ENCODE measurements at regions not wholly inside any gene's neighbourhood (a gene's known extent, or its start where the extent isn't known, plus 50 kb on each side); places are given as distances from the start of the nearest gene placed in this dataset.
"Not testable (repeated sequence)": the region's sequence is repeated elsewhere in the genome, so short reads cannot be mapped to it uniquely, and the experiment has no call there.

DNA sequence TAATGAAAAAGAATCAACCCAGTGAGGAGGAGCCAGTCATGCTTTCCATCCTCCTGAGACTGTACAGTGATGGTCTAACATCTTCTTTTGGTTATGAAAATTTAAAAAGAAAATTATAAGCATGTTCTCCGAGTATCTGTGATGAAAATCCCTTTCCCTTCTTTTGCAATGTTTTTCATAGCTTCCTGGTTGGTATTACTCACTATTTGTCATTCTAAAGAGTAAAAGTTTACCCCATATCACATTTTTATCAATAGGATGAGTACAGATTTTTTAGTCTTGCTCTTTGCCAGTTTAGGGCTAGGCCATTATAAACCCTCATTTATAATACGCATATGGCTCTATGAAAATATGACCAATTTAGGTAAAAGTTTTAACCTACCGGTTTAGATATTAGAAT is 564.1 kb downstream of the SUCLG1 start:
- intact Hi-C loops (cut with micrococcal nuclease; ENCODE audit: unreplicated experiment): no loop called here
- no peak for TF ChIP-seq POLR2AphosphoS5 (IDR thresholded peaks at IDR 0.05; ENCODE audit: low read depth, low read length)
- Histone ChIP-seq H3K4me3 (ENCODE audit: low read depth in 2 of 2, low read length in 2 of 2) (no peak overlapping the region), H3K36me3 (ENCODE audit: control insufficient read depth, insufficient read depth, low read length) (no peaks in the 10 kb centered on the region), H3K27me3 (ENCODE audit: control insufficient read depth, insufficient read depth, low read length) (no peaks in the 10 kb centered on the region), H3K27ac (ENCODE audit: low read length) (no peak overlapping the region), H3K4me1 (ENCODE audit: control insufficient read depth, insufficient read depth, low read length) (no peaks in the 10 kb centered on the region), H3K9me3 (ENCODE audit: control insufficient read depth, insufficient read depth, low read depth, low read length) (no peaks in the 10 kb centered on the region)
- no TSS peak for BruUV-seq (replicated peaks)
- ATAC-seq: no peak
- DNase-seq (ENCODE audit: low read depth, low spot score): no peak
- POLR2A ChIA-PET: no interaction called here
- CTCF ChIA-PET: no interaction called here
- in situ Hi-C loops (cut with HindIII; ENCODE audit: low pct_unique_long_range_greater_than_20kb, low sequenced_read_pairs): no loop called here

DNA sequence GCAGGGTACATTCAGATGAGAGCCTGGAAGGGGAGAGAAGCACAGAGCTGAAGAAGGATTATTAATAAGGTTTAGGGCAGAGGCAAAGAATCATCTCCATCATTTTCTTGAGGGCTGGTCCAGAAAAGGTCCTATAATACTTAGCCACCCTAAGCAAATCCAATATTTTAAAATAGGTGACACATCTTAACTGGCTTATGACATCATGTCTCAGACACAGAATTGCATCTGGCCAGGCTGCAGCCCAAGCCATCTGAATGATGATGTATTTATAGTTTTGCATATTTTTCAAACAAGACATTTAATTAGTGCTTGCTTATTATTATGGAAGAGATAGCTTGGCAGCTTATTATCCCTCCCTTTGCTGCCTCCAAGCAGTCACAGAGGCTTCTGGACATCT is 571.3 kb downstream of the SUCLG1 start:
- no TSS peak for BruUV-seq (replicated peaks)
- ATAC-seq: no peak
- in situ Hi-C loops (cut with HindIII; ENCODE audit: low pct_unique_long_range_greater_than_20kb, low sequenced_read_pairs): no loop called here
- H3K4me1 ChIP-seq (ENCODE audit: control insufficient read depth, insufficient read depth, low read length): no peaks in the 10 kb centered on the region
- no peak for DNase-seq (ENCODE audit: low read depth, low spot score)
- no peak overlapping the region for H3K4me3 ChIP-seq (ENCODE audit: low read depth in 2 of 2, low read length in 2 of 2)
- intact Hi-C loops (cut with micrococcal nuclease; ENCODE audit: unreplicated experiment): no loop called here
- H3K9me3 ChIP-seq (ENCODE audit: control insufficient read depth, insufficient read depth, low read depth, low read length): no peaks in the 10 kb centered on the region
- POLR2A ChIA-PET: no interaction called here
- no peaks in the 10 kb centered on the region for H3K36me3 ChIP-seq (ENCODE audit: control insufficient read depth, insufficient read depth, low read length)
- CTCF ChIA-PET: no interaction called here
- H3K27ac ChIP-seq (ENCODE audit: low read length): no peak overlapping the region
- H3K27me3 ChIP-seq (ENCODE audit: control insufficient read depth, insufficient read depth, low read length): no peaks in the 10 kb centered on the region
- TF ChIP-seq, protein P1, sequence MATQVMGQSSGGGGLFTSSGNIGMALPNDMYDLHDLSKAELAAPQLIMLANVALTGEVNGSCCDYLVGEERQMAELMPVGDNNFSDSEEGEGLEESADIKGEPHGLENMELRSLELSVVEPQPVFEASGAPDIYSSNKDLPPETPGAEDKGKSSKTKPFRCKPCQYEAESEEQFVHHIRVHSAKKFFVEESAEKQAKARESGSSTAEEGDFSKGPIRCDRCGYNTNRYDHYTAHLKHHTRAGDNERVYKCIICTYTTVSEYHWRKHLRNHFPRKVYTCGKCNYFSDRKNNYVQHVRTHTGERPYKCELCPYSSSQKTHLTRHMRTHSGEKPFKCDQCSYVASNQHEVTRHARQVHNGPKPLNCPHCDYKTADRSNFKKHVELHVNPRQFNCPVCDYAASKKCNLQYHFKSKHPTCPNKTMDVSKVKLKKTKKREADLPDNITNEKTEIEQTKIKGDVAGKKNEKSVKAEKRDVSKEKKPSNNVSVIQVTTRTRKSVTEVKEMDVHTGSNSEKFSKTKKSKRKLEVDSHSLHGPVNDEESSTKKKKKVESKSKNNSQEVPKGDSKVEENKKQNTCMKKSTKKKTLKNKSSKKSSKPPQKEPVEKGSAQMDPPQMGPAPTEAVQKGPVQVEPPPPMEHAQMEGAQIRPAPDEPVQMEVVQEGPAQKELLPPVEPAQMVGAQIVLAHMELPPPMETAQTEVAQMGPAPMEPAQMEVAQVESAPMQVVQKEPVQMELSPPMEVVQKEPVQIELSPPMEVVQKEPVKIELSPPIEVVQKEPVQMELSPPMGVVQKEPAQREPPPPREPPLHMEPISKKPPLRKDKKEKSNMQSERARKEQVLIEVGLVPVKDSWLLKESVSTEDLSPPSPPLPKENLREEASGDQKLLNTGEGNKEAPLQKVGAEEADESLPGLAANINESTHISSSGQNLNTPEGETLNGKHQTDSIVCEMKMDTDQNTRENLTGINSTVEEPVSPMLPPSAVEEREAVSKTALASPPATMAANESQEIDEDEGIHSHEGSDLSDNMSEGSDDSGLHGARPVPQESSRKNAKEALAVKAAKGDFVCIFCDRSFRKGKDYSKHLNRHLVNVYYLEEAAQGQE (IDR thresholded peaks at IDR 0.05; ENCODE audit: insufficient read depth in 1 of 2, low read depth in 2 of 2, low read length in 1 of 2): no peak
- TF ChIP-seq, protein P2, sequence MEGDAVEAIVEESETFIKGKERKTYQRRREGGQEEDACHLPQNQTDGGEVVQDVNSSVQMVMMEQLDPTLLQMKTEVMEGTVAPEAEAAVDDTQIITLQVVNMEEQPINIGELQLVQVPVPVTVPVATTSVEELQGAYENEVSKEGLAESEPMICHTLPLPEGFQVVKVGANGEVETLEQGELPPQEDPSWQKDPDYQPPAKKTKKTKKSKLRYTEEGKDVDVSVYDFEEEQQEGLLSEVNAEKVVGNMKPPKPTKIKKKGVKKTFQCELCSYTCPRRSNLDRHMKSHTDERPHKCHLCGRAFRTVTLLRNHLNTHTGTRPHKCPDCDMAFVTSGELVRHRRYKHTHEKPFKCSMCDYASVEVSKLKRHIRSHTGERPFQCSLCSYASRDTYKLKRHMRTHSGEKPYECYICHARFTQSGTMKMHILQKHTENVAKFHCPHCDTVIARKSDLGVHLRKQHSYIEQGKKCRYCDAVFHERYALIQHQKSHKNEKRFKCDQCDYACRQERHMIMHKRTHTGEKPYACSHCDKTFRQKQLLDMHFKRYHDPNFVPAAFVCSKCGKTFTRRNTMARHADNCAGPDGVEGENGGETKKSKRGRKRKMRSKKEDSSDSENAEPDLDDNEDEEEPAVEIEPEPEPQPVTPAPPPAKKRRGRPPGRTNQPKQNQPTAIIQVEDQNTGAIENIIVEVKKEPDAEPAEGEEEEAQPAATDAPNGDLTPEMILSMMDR (IDR thresholded peaks at IDR 0.05): no peak

DNA sequence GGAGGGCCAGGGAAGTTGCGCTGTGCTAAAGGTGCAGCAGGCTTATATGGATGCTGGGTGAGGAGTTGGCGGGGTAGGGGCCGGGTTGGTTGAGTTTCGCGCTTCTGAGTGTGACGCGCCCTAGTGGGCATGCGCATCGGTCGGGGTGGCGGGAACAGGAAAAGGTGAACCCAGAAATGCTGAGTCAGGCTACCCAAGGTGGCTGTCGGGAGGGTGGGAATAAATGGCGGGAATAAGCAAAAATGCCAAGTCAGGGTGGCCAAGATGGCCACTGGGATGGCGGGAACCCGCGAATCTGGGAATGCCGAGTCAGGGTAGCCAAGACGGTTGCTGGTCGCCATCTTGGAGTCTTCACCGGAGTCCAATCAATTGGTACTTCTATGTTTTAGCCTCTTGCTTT is 580.0 kb downstream of the SUCLG1 start:
- in situ Hi-C loops (cut with HindIII; ENCODE audit: low pct_unique_long_range_greater_than_20kb, low sequenced_read_pairs): no loop called here
- no peaks in the 10 kb centered on the region for H3K9me3 ChIP-seq (ENCODE audit: control insufficient read depth, insufficient read depth, low read depth, low read length)
- H3K27ac ChIP-seq (ENCODE audit: low read length): no peak overlapping the region
- TF ChIP-seq, protein P2 (IDR thresholded peaks at IDR 0.05): no peak
- no peaks in the 10 kb centered on the region for H3K27me3 ChIP-seq (ENCODE audit: control insufficient read depth, insufficient read depth, low read length)
- no peak overlapping the region for H3K4me3 ChIP-seq (ENCODE audit: low read depth in 2 of 2, low read length in 2 of 2)
- ChIA-PET CTCF (no interaction called here), POLR2A (no interaction called here)
- H3K36me3 ChIP-seq (ENCODE audit: control insufficient read depth, insufficient read depth, low read length): no peaks in the 10 kb centered on the region
- intact Hi-C loops (cut with micrococcal nuclease; ENCODE audit: unreplicated experiment): no loop called here
- H3K4me1 ChIP-seq (ENCODE audit: control insufficient read depth, insufficient read depth, low read length): no peaks in the 10 kb centered on the region
- no peak for ATAC-seq
- no TSS peak for BruUV-seq (replicated peaks)
- DNase-seq (ENCODE audit: low read depth, low spot score): no peak

DNA sequence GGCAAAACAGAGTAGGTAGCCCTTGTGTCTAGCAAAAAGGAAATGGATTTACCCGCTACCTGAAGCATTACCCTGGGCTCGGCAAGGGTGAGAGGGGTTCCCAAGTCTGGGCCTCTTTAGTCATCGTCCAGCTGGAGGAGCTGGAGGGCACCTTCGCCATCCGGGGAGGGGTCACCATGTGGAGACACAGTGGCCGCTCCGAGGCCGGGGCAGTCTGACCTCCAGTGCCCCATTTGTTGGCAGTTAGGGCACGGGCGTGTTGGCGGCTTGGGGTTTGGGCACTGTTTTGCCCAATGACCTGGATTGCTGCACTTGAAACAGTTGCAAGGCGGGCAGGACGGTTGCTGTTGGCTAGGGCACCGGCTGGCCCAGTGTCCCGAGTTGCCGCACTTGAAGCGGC is 581.8 kb downstream of the SUCLG1 start:
- ATAC-seq; H3K36me3 ChIP-seq (ENCODE audit: control insufficient read depth, insufficient read depth, low read length); H3K27me3 ChIP-seq (ENCODE audit: control insufficient read depth, insufficient read depth, low read length); H3K4me1 ChIP-seq (ENCODE audit: control insufficient read depth, insufficient read depth, low read length); CTCF ChIA-PET; POLR2A ChIA-PET; BruUV-seq (replicated peaks); H3K4me3 ChIP-seq (ENCODE audit: low read depth in 2 of 2, low read length in 2 of 2); H3K9me3 ChIP-seq (ENCODE audit: control insufficient read depth, insufficient read depth, low read depth, low read length); intact Hi-C loops (cut with micrococcal nuclease; ENCODE audit: unreplicated experiment); DNase-seq (ENCODE audit: low read depth, low spot score); in situ Hi-C loops (cut with HindIII; ENCODE audit: low pct_unique_long_range_greater_than_20kb, low sequenced_read_pairs); H3K27ac ChIP-seq (ENCODE audit: low read length): not testable (repeated sequence)

Measured in Panc1 (cell line).